Suprapubic skin (tissue), 4 donors: ENCODE measurements at regions not wholly inside any gene's neighbourhood (a gene's known extent, or its start where the extent isn't known, plus 50 kb on each side); places are given as distances from the start of the nearest gene placed in this dataset.

ENCODE experiments used
- DNase-seq, 2 donors: peaks; one replicate each; pipeline ENCODE4 v3.0.0-alpha.2; 2019; ENCODE audit warnings: low spot score in 2 of 2
- H3K27ac ChIP-seq: fragments of 200-600 bp; sonication (generic); one replicate; pipeline ENCODE4 v1.5.1; 2019
- H3K27me3 ChIP-seq: fragments of 200-600 bp; sonication (generic); one replicate; pipeline ENCODE4 v1.5.1; 2019
- H3K36me3 ChIP-seq: fragments of 200-600 bp; sonication (generic); one replicate; pipeline ENCODE4 v1.5.1; 2019
- H3K4me1 ChIP-seq: fragments of 200-600 bp; sonication (generic); one replicate; pipeline ENCODE4 v1.5.1; 2019
- H3K4me3 ChIP-seq: fragments of 200-600 bp; sonication (generic); one replicate; pipeline ENCODE4 v1.5.1; 2019; ENCODE audit warnings: mild to moderate bottlenecking
- H3K9me3 ChIP-seq: fragments of 200-600 bp; sonication (generic); one replicate; pipeline ENCODE4 v1.5.1; 2019
- CTCF ChIP-seq, 2 donors: fragments of 200-600 bp in 1 of 2; fragments of 450-650 bp in 1 of 2; sonication (generic) in 1 of 2; IDR thresholded peaks; one replicate each; pipeline ENCODE4 v1.5.1; 2016 to 2019; ENCODE audit warnings: antibody characterized with exemption in 2 of 2, mild to moderate bottlenecking in 1 of 2, moderate library complexity in 1 of 2
- EP300 ChIP-seq: sonication (generic); formaldehyde crosslinking; IDR thresholded peaks from one replicate; pipeline ENCODE4 v1.6.1; 2017; ENCODE audit warnings: antibody characterized with exemption
- POLR2A ChIP-seq, 2 donors: fragments of 450-650 bp; IDR thresholded peaks; one replicate each; pipeline ENCODE4 v1.6.1; 2017; ENCODE audit warnings: antibody characterized with exemption in 2 of 2, mild to moderate bottlenecking in 2 of 2, moderate library complexity in 2 of 2
- POLR2AphosphoS5 ChIP-seq, 3 donors: sonication (generic); formaldehyde crosslinking; IDR thresholded peaks; one replicate each; pipeline ENCODE4 v1.6.1; 2017; ENCODE audit warnings: antibody characterized with exemption in 3 of 3
- WGBS: methylation state at CpG from one replicate; pipeline ENCODE4 v1.1.5; 2018; 5-methylcytosine and 5-hydroxymethylcytosine counted together

- Histone ChIP-seq H3K4me1 (no peaks in the 10 kb centered on the region), H3K27me3 (no peaks in the 10 kb centered on the region)
Measured at GRCh38 chr12:77751939-77752338, 78.8 kb upstream of the NAV3 start.

DNA sequence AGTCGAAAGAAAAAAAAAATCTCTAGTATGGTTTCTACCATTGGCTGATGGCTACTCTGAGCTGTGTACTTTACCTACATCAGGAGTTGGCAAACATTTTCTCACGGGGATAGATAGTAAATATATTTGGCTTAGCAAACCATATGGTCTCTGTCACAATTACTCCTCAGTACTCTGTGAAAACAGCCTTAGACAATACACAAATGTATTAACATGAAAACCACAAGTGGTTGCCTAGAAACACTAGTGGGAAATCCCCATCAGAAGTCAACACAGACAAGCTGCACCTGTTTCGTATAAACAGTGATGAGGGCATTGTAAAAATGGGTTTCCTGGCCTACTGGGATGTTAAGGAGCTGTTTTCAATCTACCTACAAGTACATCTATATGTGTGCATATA, 84.6 kb upstream of the NAV3 start:
- no peak overlapping the region for H3K27ac ChIP-seq
- no peak for DNase-seq
- TF ChIP-seq EP300 (no peak), POLR2A (IDR thresholded peaks at IDR 0.05) (no peak), POLR2AphosphoS5 (IDR thresholded peaks at IDR 0.05) (no peak), CTCF (IDR thresholded peaks at IDR 0.05) (no peak)
- H3K4me3 ChIP-seq: no peak overlapping the region
- no peaks in the 10 kb centered on the region for H3K27me3 ChIP-seq
- H3K36me3 ChIP-seq: no peaks in the 10 kb centered on the region
- H3K9me3 ChIP-seq: no peaks in the 10 kb centered on the region
- 56% methylated on average over 3 of the region's 3 CpGs for WGBS
- no peaks in the 10 kb centered on the region for H3K4me1 ChIP-seq

More at GRCh38 chr12:77751939-77752338, 78.8 kb upstream of the NAV3 start:
- WGBS: 24% methylated on average over 2 of the region's 2 CpGs
- no peak overlapping the region for H3K27ac ChIP-seq
- TF ChIP-seq POLR2A (IDR thresholded peaks at IDR 0.05) (no peak), CTCF (IDR thresholded peaks at IDR 0.05) (no peak), POLR2AphosphoS5 (IDR thresholded peaks at IDR 0.05) (no peak), EP300 (no peak)
- no peak for DNase-seq
- H3K4me3 ChIP-seq: no peak overlapping the region
- no peaks in the 10 kb centered on the region for H3K9me3 ChIP-seq
- no peaks in the 10 kb centered on the region for H3K36me3 ChIP-seq

GRCh38 chr12:77745624-77746023, 85.1 kb upstream of the NAV3 start:
- no peak for TF ChIP-seq CTCF (IDR thresholded peaks at IDR 0.05)
- no peak for TF ChIP-seq EP300
- no peak for TF ChIP-seq POLR2AphosphoS5 (IDR thresholded peaks at IDR 0.05)
- TF ChIP-seq POLR2A (IDR thresholded peaks at IDR 0.05): no peak
- WGBS: 35% methylated on average over 1 of the region's 1 CpG
- no peak overlapping the region for H3K4me3 ChIP-seq
- H3K4me1 ChIP-seq: no peaks in the 10 kb centered on the region
- no peak for DNase-seq
- no peak overlapping the region for H3K27ac ChIP-seq
- H3K27me3 ChIP-seq: no peaks in the 10 kb centered on the region
- H3K9me3 ChIP-seq: no peaks in the 10 kb centered on the region
- no peaks in the 10 kb centered on the region for H3K36me3 ChIP-seq

GRCh38 chr12:77742631-77743030, 88.1 kb upstream of the NAV3 start:
- no peaks in the 10 kb centered on the region for H3K4me1 ChIP-seq
- no peak for DNase-seq
- 74% methylated on average over 1 of the region's 1 CpG for WGBS
- TF ChIP-seq CTCF (IDR thresholded peaks at IDR 0.05): no peak
- no peak overlapping the region for H3K4me3 ChIP-seq
- no peaks in the 10 kb centered on the region for H3K36me3 ChIP-seq
- H3K9me3 ChIP-seq: no peaks in the 10 kb centered on the region
- H3K27ac ChIP-seq: no peak overlapping the region
- H3K27me3 ChIP-seq: no peaks in the 10 kb centered on the region

- no peak overlapping the region for H3K27ac ChIP-seq
- H3K4me3 ChIP-seq: no peak overlapping the region
- H3K4me1 ChIP-seq: no peaks in the 10 kb centered on the region
- TF ChIP-seq EP300: no peak
- TF ChIP-seq POLR2A (IDR thresholded peaks at IDR 0.05): no peak
- no peak for TF ChIP-seq CTCF (IDR thresholded peaks at IDR 0.05)
- no peak for TF ChIP-seq POLR2AphosphoS5 (IDR thresholded peaks at IDR 0.05)
- no peaks in the 10 kb centered on the region for H3K9me3 ChIP-seq
- H3K27me3 ChIP-seq: no peaks in the 10 kb centered on the region
- 95% methylated on average over 1 of the region's 1 CpG for WGBS
- DNase-seq: no peak
- H3K36me3 ChIP-seq: no peaks in the 10 kb centered on the region
Measured at GRCh38 chr12:77741974-77742517, 88.6 kb upstream of the NAV3 start.
